ENCODE measurements at regions not wholly inside any gene's neighbourhood (a gene's known extent, or its start where the extent isn't known, plus 50 kb on each side); places are given as distances from the start of the nearest gene placed in this dataset.

DNA sequence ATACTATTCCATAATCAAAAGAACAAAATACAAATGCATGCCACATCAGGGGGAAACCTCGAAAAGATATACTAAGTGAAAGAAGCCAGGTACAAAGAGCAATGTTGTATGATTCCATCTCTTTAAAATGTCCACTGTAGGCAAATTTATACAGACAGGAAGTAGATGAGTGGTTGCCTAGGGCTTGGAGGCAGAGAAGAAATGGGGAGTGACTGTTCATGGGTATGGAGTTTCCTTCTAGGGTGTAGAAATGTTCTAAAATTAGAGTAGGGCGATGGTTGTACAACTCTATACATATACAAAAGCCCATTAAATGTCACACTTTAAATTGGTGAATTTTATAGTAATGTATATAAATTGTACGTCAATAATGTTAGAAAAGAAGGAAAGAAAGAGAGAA lies 128.1 kb downstream of the MAF start:
- no TSS peak for BruUV-seq (replicated peaks)
- intact Hi-C loops (cut with micrococcal nuclease) (no loop called here), dilution Hi-C loops (cut with HindIII; ENCODE audit: low sequenced_read_pairs, unreplicated experiment) (no loop called here), in situ Hi-C loops (cut with MboI; ENCODE audit: low sequenced_read_pairs) (no loop called here)
- H3K4me2 ChIP-seq (ENCODE audit: low read depth, low read length): no peak overlapping the region
- H2AK9ac ChIP-seq (replicated peaks; ENCODE audit: low read depth, low read length, poor library complexity): no peak overlapping the region
- no peak for ATAC-seq (ENCODE audit: low read depth)
- H3K9me1 ChIP-seq (ENCODE audit: insufficient read depth, low read length): no peaks in the 10 kb centered on the region
- ChIA-PET CTCF (no interaction called here), POLR2A (ENCODE audit: unreplicated experiment) (no interaction called here)
- H3K79me1 ChIP-seq (ENCODE audit: low read depth in 1 of 2, low read length in 2 of 2): no peaks in the 10 kb centered on the region
- H3K36me3 ChIP-seq (ENCODE audit: control insufficient read depth, insufficient read depth, low read length): no peaks in the 10 kb centered on the region
- no peak overlapping the region for H3K56ac ChIP-seq (ENCODE audit: extremely low read depth, insufficient read depth, low read length)
- no peaks in the 10 kb centered on the region for H3K4me1 ChIP-seq (ENCODE audit: control insufficient read depth, insufficient read depth, low read length)
- H2BK20ac ChIP-seq (ENCODE audit: low read depth, low read length): no peak overlapping the region
- no peak overlapping the region for H2AK5ac ChIP-seq (ENCODE audit: low read depth, low read length)
- H2BK5ac ChIP-seq (ENCODE audit: low read depth, low read length, poor library complexity, severe bottlenecking): no peak overlapping the region
- H4K5ac ChIP-seq (ENCODE audit: low read depth, low read length): no peak overlapping the region
- H3K9me3 ChIP-seq (ENCODE audit: control insufficient read depth, insufficient read depth, low read length): peaks cover 18% of the 10 kb centered on the region
- no peak overlapping the region for H3K4ac ChIP-seq (ENCODE audit: low read depth, low read length)
- DNase-seq: no peak
- no peak overlapping the region for H2BK120ac ChIP-seq (ENCODE audit: low read depth, low read length)
- H3K14ac ChIP-seq (replicated peaks; ENCODE audit: low read depth, low read length): no peak overlapping the region
- H4K20me1 ChIP-seq (ENCODE audit: insufficient read depth, low read length): no peaks in the 10 kb centered on the region
- H3K27ac ChIP-seq (ENCODE audit: insufficient read depth, low read length): no peak overlapping the region
- no peak overlapping the region for H3K4me3 ChIP-seq (ENCODE audit: insufficient read depth, low read depth, low read length)
- 100% methylated on average over 1 of the region's 3 CpGs; no CpG with 5 or more reads in 1 of the 2 experiments for WGBS, 2 experiments (ENCODE audit: extremely low coverage in 2 of 2, insufficient read length in 1 of 2)
- H4K91ac ChIP-seq (ENCODE audit: insufficient read depth, low read depth, low read length): no peak overlapping the region
- H3K18ac ChIP-seq (ENCODE audit: low read depth, low read length): no peak overlapping the region
- H3K27me3 ChIP-seq (ENCODE audit: control insufficient read depth, insufficient read depth, low read length): no peaks in the 10 kb centered on the region
- no peak overlapping the region for H3K9ac ChIP-seq (ENCODE audit: low read depth, low read length)
- no peak overlapping the region for H4K8ac ChIP-seq (ENCODE audit: low read depth in 2 of 2, low read length in 2 of 2)
- no peak overlapping the region for H2AFZ ChIP-seq (replicated peaks; ENCODE audit: low read length, poor library complexity)
- TF ChIP-seq RCOR1 (IDR thresholded peaks at IDR 0.05; ENCODE audit: insufficient replicate concordance, low read length) (no peak), RFX5 (IDR thresholded peaks at IDR 0.05; ENCODE audit: low read depth, low read length) (no peak), SMC3 (IDR thresholded peaks at IDR 0.05; ENCODE audit: low read depth, low read length) (no peak), CHD1 (IDR thresholded peaks at IDR 0.05; ENCODE audit: low read depth, low read length) (no peak), FOS (IDR thresholded peaks at IDR 0.05; ENCODE audit: low read depth, low read length) (no peak), BHLHE40 (IDR thresholded peaks at IDR 0.05; ENCODE audit: low read depth, low read length) (no peak), MAFK (IDR thresholded peaks at IDR 0.05; ENCODE audit: low read depth, low read length) (no peak), NFE2L2 (IDR thresholded peaks at IDR 0.05; ENCODE audit: low read depth, low read length) (no peak), MAZ (IDR thresholded peaks at IDR 0.05; ENCODE audit: borderline replicate concordance, low read depth, low read length) (no peak), POLR2A (IDR thresholded peaks at IDR 0.05; ENCODE audit: low read depth, low read length) (no peak), CTCF (conservative IDR thresholded peaks at IDR 0.05; ENCODE audit: low read depth, low read length) (no peak), MXI1 (IDR thresholded peaks at IDR 0.05; ENCODE audit: borderline replicate concordance, low read depth, low read length) (no peak), CEBPB (IDR thresholded peaks at IDR 0.05; ENCODE audit: low read depth, low read length) (no peak), RAD21 (IDR thresholded peaks at IDR 0.05; ENCODE audit: low read length) (no peak)
- TF ChIP-seq, protein P1, sequence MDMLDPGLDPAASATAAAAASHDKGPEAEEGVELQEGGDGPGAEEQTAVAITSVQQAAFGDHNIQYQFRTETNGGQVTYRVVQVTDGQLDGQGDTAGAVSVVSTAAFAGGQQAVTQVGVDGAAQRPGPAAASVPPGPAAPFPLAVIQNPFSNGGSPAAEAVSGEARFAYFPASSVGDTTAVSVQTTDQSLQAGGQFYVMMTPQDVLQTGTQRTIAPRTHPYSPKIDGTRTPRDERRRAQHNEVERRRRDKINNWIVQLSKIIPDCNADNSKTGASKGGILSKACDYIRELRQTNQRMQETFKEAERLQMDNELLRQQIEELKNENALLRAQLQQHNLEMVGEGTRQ (IDR thresholded peaks at IDR 0.05; ENCODE audit: low read depth, low read length): no peak
- TF ChIP-seq, protein P2, sequence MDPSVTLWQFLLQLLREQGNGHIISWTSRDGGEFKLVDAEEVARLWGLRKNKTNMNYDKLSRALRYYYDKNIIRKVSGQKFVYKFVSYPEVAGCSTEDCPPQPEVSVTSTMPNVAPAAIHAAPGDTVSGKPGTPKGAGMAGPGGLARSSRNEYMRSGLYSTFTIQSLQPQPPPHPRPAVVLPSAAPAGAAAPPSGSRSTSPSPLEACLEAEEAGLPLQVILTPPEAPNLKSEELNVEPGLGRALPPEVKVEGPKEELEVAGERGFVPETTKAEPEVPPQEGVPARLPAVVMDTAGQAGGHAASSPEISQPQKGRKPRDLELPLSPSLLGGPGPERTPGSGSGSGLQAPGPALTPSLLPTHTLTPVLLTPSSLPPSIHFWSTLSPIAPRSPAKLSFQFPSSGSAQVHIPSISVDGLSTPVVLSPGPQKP (IDR thresholded peaks at IDR 0.05; ENCODE audit: borderline replicate concordance, low read depth, low read length): no peak
- no peak overlapping the region for H3K23ac ChIP-seq (ENCODE audit: low read depth, low read length)
- no peak overlapping the region for H2BK15ac ChIP-seq (ENCODE audit: low read depth, low read length)
